NCI-H2196 (cell line): ENCODE measurements at regions not wholly inside any gene's neighbourhood (a gene's known extent, or its start where the extent isn't known, plus 50 kb on each side); places are given as distances from the start of the nearest gene placed in this dataset.

Experiments used
- DNase-seq: peaks from one replicate; lab custom pipeline; 2025; ENCODE audit not compliant: unreplicated experiment; lab: John Stamatoyannopoulos, UW

GRCh38 chr2:128448331-128449225 lies 129.9 kb upstream of the HS6ST1 start:
- no peak for DNase-seq

GRCh38 chr2:128449226-128450061 lies 130.8 kb upstream of the HS6ST1 start:
- DNase-seq: no peak

GRCh38 chr2:128450211-128451024 lies 131.8 kb upstream of the HS6ST1 start:
- DNase-seq: no peak

- no peak for DNase-seq
These were observed 132.7 kb upstream of the HS6ST1 start for GRCh38 chr2:128451084-128452023.

GRCh38 chr2:128452024-128452411 lies 133.3 kb upstream of the HS6ST1 start:
- no peak for DNase-seq

- no peak for DNase-seq
These were observed 134.2 kb upstream of the HS6ST1 start for GRCh38 chr2:128452536-128453530.

GRCh38 chr2:128454980-128455720 lies 136.5 kb upstream of the HS6ST1 start:
- no peak for DNase-seq

- no peak for DNase-seq
These were observed 137.0 kb upstream of the HS6ST1 start for GRCh38 chr2:128455721-128456050.

GRCh38 chr2:128456281-128456680 lies 137.6 kb upstream of the HS6ST1 start:
- DNase-seq: no peak

GRCh38 chr2:128457006-128457604 lies 138.4 kb upstream of the HS6ST1 start:
- DNase-seq: no peak

GRCh38 chr2:128457716-128458115 lies 139.0 kb upstream of the HS6ST1 start:
- no peak for DNase-seq

GRCh38 chr2:128458505-128458904 lies 139.8 kb upstream of the HS6ST1 start:
- no peak for DNase-seq

- DNase-seq: no peak
These were observed 145.8 kb upstream of the HS6ST1 start for GRCh38 chr2:128464456-128464855.

- no peak for DNase-seq
These were observed 146.8 kb upstream of the HS6ST1 start for GRCh38 chr2:128465246-128466170.

- no peak for DNase-seq
These were observed 147.7 kb upstream of the HS6ST1 start for GRCh38 chr2:128466376-128466775.

- DNase-seq: no peak
These were observed 148.1 kb upstream of the HS6ST1 start for GRCh38 chr2:128466776-128467175.
